ENCODE measurements at regions not wholly inside any gene's neighbourhood (a gene's known extent, or its start where the extent isn't known, plus 50 kb on each side); places are given as distances from the start of the nearest gene placed in this dataset.
"Not testable (repeated sequence)": the region's sequence is repeated elsewhere in the genome, so short reads cannot be mapped to it uniquely, and the experiment has no call there.

- DNase-seq (ENCODE audit: low read depth, low spot score) = no peak
These were observed 1367.2 kb upstream of the SLC39A10 start for GRCh38 chr2:194289712-194290346.

- not testable (repeated sequence) for DNase-seq (ENCODE audit: low read depth, low spot score)
These were observed 1380.4 kb upstream of the SLC39A10 start for GRCh38 chr2:194276667-194277066.

- DNase-seq (ENCODE audit: low read depth, low spot score) = no peak
These were observed 1385.6 kb upstream of the SLC39A10 start for GRCh38 chr2:194271293-194271961.

GRCh38 chr2:194270648-194271047 is 1386.4 kb upstream of the SLC39A10 start:
- DNase-seq (ENCODE audit: low read depth, low spot score) = no peak

- no peak for DNase-seq (ENCODE audit: low read depth, low spot score)
These were observed 1392.4 kb upstream of the SLC39A10 start for GRCh38 chr2:194264586-194264985.

- DNase-seq (ENCODE audit: low read depth, low spot score) = no peak
These were observed 1396.8 kb upstream of the SLC39A10 start for GRCh38 chr2:194260185-194260584.

GRCh38 chr2:194257095-194257494 is 1399.9 kb upstream of the SLC39A10 start:
- DNase-seq (ENCODE audit: low read depth, low spot score) = no peak

GRCh38 chr2:194253528-194254259 is 1403.3 kb upstream of the SLC39A10 start:
- DNase-seq (ENCODE audit: low read depth, low spot score) = no peak

GRCh38 chr2:194252127-194252526 is 1404.9 kb upstream of the SLC39A10 start:
- no peak for DNase-seq (ENCODE audit: low read depth, low spot score)

- no peak for DNase-seq (ENCODE audit: low read depth, low spot score)
These were observed 1424.4 kb upstream of the SLC39A10 start for GRCh38 chr2:194232600-194232999.

- DNase-seq (ENCODE audit: low read depth, low spot score) = no peak
These were observed 1433.8 kb upstream of the SLC39A10 start for GRCh38 chr2:194223218-194223617.

- DNase-seq (ENCODE audit: low read depth, low spot score) = no peak
These were observed 1442.8 kb upstream of the SLC39A10 start for GRCh38 chr2:194214192-194214591.

GRCh38 chr2:194205568-194206227 is 1451.3 kb upstream of the SLC39A10 start:
- no peak for DNase-seq (ENCODE audit: low read depth, low spot score)

GRCh38 chr2:194203898-194204297 is 1453.1 kb upstream of the SLC39A10 start:
- DNase-seq (ENCODE audit: low read depth, low spot score) = no peak

- no peak for DNase-seq (ENCODE audit: low read depth, low spot score)
These were observed 1474.1 kb upstream of the SLC39A10 start for GRCh38 chr2:194182888-194183287.

GRCh38 chr2:194176134-194176533 is 1480.9 kb upstream of the SLC39A10 start:
- no peak for DNase-seq (ENCODE audit: low read depth, low spot score)

GRCh38 chr2:194166818-194167217 is 1490.2 kb upstream of the SLC39A10 start:
- DNase-seq (ENCODE audit: low read depth, low spot score) = peak; percentile 10

- no peak for DNase-seq (ENCODE audit: low read depth, low spot score)
These were observed 1501.6 kb upstream of the SLC39A10 start for GRCh38 chr2:194155431-194155830.

- no peak for DNase-seq (ENCODE audit: low read depth, low spot score)
These were observed 1505.8 kb upstream of the SLC39A10 start for GRCh38 chr2:194151231-194151630.

GRCh38 chr2:194135463-194135862 is 1521.6 kb upstream of the SLC39A10 start:
- no peak for DNase-seq (ENCODE audit: low read depth, low spot score)

GRCh38 chr2:194128810-194129209 is 1528.2 kb upstream of the SLC39A10 start:
- DNase-seq (ENCODE audit: low read depth, low spot score) = no peak

- DNase-seq (ENCODE audit: low read depth, low spot score) = no peak
These were observed 1530.6 kb upstream of the SLC39A10 start for GRCh38 chr2:194126418-194126817.
